ENCODE measurements at regions not wholly inside any gene's neighbourhood (a gene's known extent, or its start where the extent isn't known, plus 50 kb on each side); places are given as distances from the start of the nearest gene placed in this dataset.

DNA sequence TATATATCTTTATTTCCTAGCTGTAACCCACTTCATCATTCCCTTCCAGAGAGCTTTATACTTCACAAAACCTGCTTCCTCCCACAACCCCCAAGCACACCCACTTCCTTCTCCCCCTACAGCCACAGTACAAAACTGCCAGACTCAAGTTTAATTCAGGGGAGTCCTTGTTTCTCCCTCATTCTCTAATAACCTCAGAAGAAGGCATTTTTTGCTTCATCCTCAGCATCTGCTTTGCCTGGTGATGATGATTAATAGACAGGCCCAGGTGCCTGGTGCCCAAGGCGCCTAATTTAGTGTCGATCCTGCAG is 414.3 kb downstream of the KIF16B start:
- Histone ChIP-seq H3K4me1 (no peaks in the 10 kb centered on the region), H3K36me3 (ENCODE audit: insufficient read depth in 1 of 2, low read depth in 1 of 2) (no peaks in the 10 kb centered on the region), H3K9me3 (peaks cover 1% of the 10 kb centered on the region), H3K27ac (no peak overlapping the region), H3K27me3 (ENCODE audit: insufficient read depth in 3 of 3, low read length in 2 of 3) (no peaks in the 10 kb centered on the region), H3K4me3 (no peak overlapping the region)
- TF ChIP-seq, protein P1, sequence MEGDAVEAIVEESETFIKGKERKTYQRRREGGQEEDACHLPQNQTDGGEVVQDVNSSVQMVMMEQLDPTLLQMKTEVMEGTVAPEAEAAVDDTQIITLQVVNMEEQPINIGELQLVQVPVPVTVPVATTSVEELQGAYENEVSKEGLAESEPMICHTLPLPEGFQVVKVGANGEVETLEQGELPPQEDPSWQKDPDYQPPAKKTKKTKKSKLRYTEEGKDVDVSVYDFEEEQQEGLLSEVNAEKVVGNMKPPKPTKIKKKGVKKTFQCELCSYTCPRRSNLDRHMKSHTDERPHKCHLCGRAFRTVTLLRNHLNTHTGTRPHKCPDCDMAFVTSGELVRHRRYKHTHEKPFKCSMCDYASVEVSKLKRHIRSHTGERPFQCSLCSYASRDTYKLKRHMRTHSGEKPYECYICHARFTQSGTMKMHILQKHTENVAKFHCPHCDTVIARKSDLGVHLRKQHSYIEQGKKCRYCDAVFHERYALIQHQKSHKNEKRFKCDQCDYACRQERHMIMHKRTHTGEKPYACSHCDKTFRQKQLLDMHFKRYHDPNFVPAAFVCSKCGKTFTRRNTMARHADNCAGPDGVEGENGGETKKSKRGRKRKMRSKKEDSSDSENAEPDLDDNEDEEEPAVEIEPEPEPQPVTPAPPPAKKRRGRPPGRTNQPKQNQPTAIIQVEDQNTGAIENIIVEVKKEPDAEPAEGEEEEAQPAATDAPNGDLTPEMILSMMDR (IDR thresholded peaks at IDR 0.05) = no peak
- ATAC-seq = no peak
- no peak for DNase-seq
- intact Hi-C loops (cut with DNase I) = no loop called here
- 26 to 56% (median 44%) methylated on average over 2 of the region's 2 CpGs for WGBS, 3 donors

DNA sequence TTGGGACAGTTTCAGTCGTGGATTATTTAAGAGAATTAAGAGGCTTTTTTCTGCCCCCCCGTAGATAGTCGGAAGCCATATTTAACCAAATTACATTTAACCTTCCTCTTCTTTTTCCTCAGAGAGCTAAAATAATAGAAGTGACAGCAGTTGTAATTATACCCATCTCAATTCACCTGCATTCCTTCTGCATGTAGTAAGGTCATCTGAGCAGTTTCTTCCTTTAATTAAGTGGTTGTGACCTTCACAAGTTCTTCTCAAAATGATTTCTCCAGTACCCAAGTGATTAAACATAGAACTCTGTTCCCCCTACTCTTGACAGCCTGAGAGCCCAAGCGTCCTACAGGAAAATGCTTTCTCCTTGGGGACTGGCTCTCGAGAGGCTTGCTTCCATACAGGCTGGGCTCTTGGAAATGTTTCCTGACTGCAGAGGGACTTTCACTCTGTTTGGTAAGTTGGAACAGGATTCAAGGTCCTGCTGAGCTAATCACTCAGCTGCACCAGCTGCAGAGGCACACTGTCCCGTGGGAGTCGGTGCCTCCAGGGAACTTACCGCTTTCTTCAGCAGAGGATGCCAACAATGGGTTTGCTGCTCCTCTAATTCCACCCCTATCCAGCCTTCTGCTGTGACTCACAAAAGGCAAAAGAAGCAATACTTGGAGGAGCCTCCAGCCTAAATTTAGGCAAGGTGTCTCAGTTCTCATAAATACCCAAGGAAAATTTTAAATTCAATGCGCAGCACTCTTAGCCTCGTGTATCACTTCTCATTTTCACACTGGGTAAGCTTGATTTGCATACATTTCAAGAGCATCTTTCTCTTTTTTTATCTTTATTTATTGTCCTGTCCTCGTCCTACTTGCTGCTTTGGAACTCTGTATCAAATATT is 414.9 kb downstream of the KIF16B start:
- Histone ChIP-seq H3K4me3 (no peak overlapping the region), H3K27ac (no peak overlapping the region), H3K9me3 (peaks cover 7% of the 10 kb centered on the region), H3K4me1 (no peaks in the 10 kb centered on the region), H3K27me3 (ENCODE audit: insufficient read depth in 3 of 3, low read length in 2 of 3) (no peaks in the 10 kb centered on the region), H3K36me3 (ENCODE audit: insufficient read depth in 1 of 2, low read depth in 1 of 2) (no peaks in the 10 kb centered on the region)
- TF ChIP-seq, protein P1 (IDR thresholded peaks at IDR 0.05) = no peak
- DNase-seq = no peak
- no peak for ATAC-seq
- 45 to 62% (median 48%) methylated on average over 11 of the region's 11 CpGs for WGBS, 3 donors
- intact Hi-C loops (cut with DNase I) = no loop called here

DNA sequence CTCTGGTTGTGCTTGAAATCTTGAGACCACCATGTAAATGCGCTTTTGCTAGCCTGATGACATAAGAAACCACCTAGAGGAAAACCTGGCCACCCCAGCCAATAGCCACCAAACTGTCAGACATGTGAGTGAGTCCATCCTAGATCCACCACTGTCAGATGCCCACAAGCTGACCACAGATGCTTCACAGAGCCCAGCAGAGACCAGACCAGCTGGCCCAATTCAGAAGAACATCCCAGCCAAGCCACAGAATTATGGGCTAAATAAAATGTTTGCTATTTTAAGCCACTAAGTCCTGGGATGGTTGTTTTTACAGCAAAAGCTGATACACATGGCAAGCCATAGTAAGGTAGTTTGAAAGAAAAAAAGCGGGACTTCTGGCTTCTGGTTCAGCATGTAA is 425.3 kb downstream of the KIF16B start:
- no peak for ATAC-seq
- Histone ChIP-seq H3K9me3 (peaks cover 4% of the 10 kb centered on the region), H3K4me3 (no peak overlapping the region), H3K27ac (no peak overlapping the region), H3K36me3 (ENCODE audit: insufficient read depth in 1 of 2, low read depth in 1 of 2) (no peaks in the 10 kb centered on the region), H3K27me3 (ENCODE audit: insufficient read depth in 3 of 3, low read length in 2 of 3) (no peaks in the 10 kb centered on the region), H3K4me1 (no peaks in the 10 kb centered on the region)
- no peak for DNase-seq
- intact Hi-C loops (cut with DNase I) = no loop called here
- TF ChIP-seq, protein P1 (IDR thresholded peaks at IDR 0.05) = no peak
- WGBS, 3 donors = 92 to 95% (median 94%) methylated on average over 2 of the region's 2 CpGs

DNA sequence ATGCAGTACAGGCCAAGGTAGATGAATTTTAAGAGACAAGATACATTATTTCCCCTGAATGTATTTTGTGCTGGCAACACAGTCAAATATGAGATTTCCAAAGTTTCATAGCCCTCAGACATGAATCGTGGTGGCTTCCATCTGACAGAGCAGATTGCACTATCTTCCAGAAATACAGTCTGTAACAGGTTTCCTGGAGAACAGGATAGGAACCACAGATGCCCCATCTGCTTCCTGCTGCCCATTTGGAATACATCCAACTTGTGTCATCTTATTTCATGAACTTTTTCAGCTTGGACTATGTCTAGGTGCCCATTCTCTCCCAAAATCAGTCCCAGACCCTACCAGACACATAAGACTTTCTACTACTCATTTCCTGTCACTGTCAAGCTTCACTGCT is 426.0 kb downstream of the KIF16B start:
- DNase-seq (no peak), ATAC-seq (no peak)
- WGBS, 3 donors = 37 to 52% (median 51%) methylated on average over 1 of the region's 1 CpG
- TF ChIP-seq, protein P1 (IDR thresholded peaks at IDR 0.05) = no peak
- Histone ChIP-seq H3K4me1 (no peaks in the 10 kb centered on the region), H3K9me3 (peaks cover 4% of the 10 kb centered on the region), H3K4me3 (no peak overlapping the region), H3K36me3 (ENCODE audit: insufficient read depth in 1 of 2, low read depth in 1 of 2) (no peaks in the 10 kb centered on the region), H3K27me3 (ENCODE audit: insufficient read depth in 3 of 3, low read length in 2 of 3) (no peaks in the 10 kb centered on the region), H3K27ac (no peak overlapping the region)
- intact Hi-C loops (cut with DNase I) = no loop called here

DNA sequence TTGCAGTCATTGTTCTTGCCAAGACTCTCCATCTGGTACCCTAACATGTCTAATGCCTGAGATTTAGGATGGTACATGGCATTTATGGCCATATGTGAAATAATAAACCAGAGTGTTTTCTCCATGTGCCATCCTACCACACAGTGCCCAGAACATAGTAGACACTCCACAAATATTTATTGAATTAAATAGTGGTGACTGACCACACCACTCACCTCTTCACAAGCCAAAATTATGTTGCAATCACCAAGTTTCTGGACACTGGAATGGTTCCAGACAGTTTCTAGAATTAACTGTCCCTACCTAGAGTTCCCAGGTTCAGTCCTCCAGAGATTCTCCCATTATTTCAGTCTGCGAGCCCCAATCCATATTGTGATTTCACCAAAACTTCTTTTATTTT is 427.3 kb downstream of the KIF16B start:
- H3K27me3 ChIP-seq (ENCODE audit: insufficient read depth in 3 of 3, low read length in 2 of 3) = no peaks in the 10 kb centered on the region
- no peaks in the 10 kb centered on the region for H3K36me3 ChIP-seq (ENCODE audit: insufficient read depth in 1 of 2, low read depth in 1 of 2)
- intact Hi-C loops (cut with DNase I) = no loop called here
- 94 to 95% (median 95%) methylated on average over 1 of the region's 1 CpG for WGBS, 3 donors
- DNase-seq (no peak), ATAC-seq (no peak)
- no peak overlapping the region for H3K27ac ChIP-seq
- H3K4me3 ChIP-seq = no peak overlapping the region
- no peaks in the 10 kb centered on the region for H3K9me3 ChIP-seq
- no peaks in the 10 kb centered on the region for H3K4me1 ChIP-seq
- TF ChIP-seq, protein P1 (IDR thresholded peaks at IDR 0.05) = no peak

Measured in psoas muscle (tissue), 7 donors.